Endothelial cell of umbilical vein (primary cell): ENCODE measurements at regions not wholly inside any gene's neighbourhood (a gene's known extent, or its start where the extent isn't known, plus 50 kb on each side); places are given as distances from the start of the nearest gene placed in this dataset.

Experiments
- BruUV-seq: library from RNA; stranded (reverse); fragments of 400-500 nt; replicated peaks from 2 replicates; lab custom pipeline; 2021; lab: Mats Ljungman, UMichigan
- CTCF ChIA-PET: fragments of 300-600, 350-600 bp; sonication (Branson Sonifier 250); formaldehyde crosslinking; loops from one replicate; lab custom pipeline; 2021; ENCODE audit warnings: antibody characterized with exemption, inconsistent platforms; lab: Charles Lee
- POLR2A ChIA-PET: fragments of 300-600, 350-600 bp; sonication (Branson Sonifier 250); formaldehyde crosslinking; loops from one replicate; lab custom pipeline; 2021; ENCODE audit warnings: antibody characterized with exemption, inconsistent platforms; lab: Charles Lee
- DNase-seq: peaks from one replicate; pipeline ENCODE4 v3.0.0-alpha.2; 2011; ENCODE audit warnings: low read depth, low spot score
- FAIRE-seq: peaks from 2 replicates; lab custom pipeline; 2011; peaks lifted over from hg19 to GRCh38; lab: Jason Lieb, UNC
- H2AFZ ChIP-seq: 2 replicates; pipeline ENCODE4 v1.6.0; 2012; ENCODE audit warnings: low read depth, low read length, control low read depth, inconsistent platforms
- H3K27ac ChIP-seq: 2 replicates; pipeline ENCODE4 v1.5.1; 2011; ENCODE audit warnings: low read depth, mild to moderate bottlenecking, control low read depth, low read length, moderate library complexity; ENCODE audit not compliant: insufficient read depth
- H3K27me3 ChIP-seq, 2 experiments: 2 replicates each; pipeline versions ENCODE4 v1.6.0 to v1.6.1; 2011; ENCODE audit warnings: low read length in 2 of 2, mixed read lengths in 1 of 2; ENCODE audit not compliant: control insufficient read depth in 2 of 2, insufficient read depth in 2 of 2
- H3K36me3 ChIP-seq, 2 experiments: 2 replicates in 1 of 2; 3 replicates in 1 of 2; pipeline ENCODE4 v1.5.1; 2011; ENCODE audit warnings: low read length in 2 of 2, mild to moderate bottlenecking in 1 of 2, moderate library complexity in 1 of 2; ENCODE audit not compliant: control insufficient read depth in 2 of 2, insufficient read depth in 2 of 2; ENCODE audit errors: extremely low read depth in 1 of 2
- H3K4me1 ChIP-seq: 3 replicates; pipeline ENCODE4 v1.5.1; 2011; ENCODE audit warnings: mild to moderate bottlenecking, low read length; ENCODE audit not compliant: control insufficient read depth, insufficient read depth; ENCODE audit errors: extremely low read depth
- H3K4me2 ChIP-seq: 2 replicates; pipeline ENCODE4 v1.6.1; 2011; ENCODE audit warnings: low read length, control low read depth, mixed read lengths; ENCODE audit not compliant: insufficient read depth
- H3K4me3 ChIP-seq, 3 experiments: fragments of 200-600 bp in 1 of 3; sonication (generic), shearing (Covaris generic) in 1 of 3; replicated peaks in 1 of 3; 2 replicates each; pipeline ENCODE4 v1.5.1; 2011 to 2016; ENCODE audit warnings: control low read depth in 3 of 3, low read length in 3 of 3, mild to moderate bottlenecking in 2 of 3, inconsistent platforms in 1 of 3, low read depth in 1 of 3, moderate library complexity in 1 of 3; ENCODE audit not compliant: insufficient read depth in 1 of 3
- H3K79me2 ChIP-seq: 2 replicates; pipeline ENCODE4 v1.6.0; 2012; ENCODE audit warnings: low read length, inconsistent platforms; ENCODE audit not compliant: control insufficient read depth, insufficient read depth
- H3K9ac ChIP-seq: replicated peaks from 2 replicates; pipeline ENCODE3; 2011; ENCODE audit warnings: low read length, control low read depth; ENCODE audit not compliant: insufficient read depth; ENCODE audit errors: extremely low read depth
- H3K9me1 ChIP-seq: replicated peaks from 3 replicates; pipeline ENCODE4 v1.6.0; 2011; ENCODE audit warnings: mild to moderate bottlenecking, low read length; ENCODE audit not compliant: control insufficient read depth, insufficient read depth; ENCODE audit errors: extremely low read depth
- H3K9me3 ChIP-seq: replicated peaks from 2 replicates; pipeline ENCODE4 v1.5.1; 2012; ENCODE audit warnings: low read length, inconsistent platforms; ENCODE audit not compliant: control insufficient read depth, insufficient read depth
- H4K20me1 ChIP-seq: replicated peaks from 2 replicates; pipeline ENCODE3; 2011; ENCODE audit warnings: mild to moderate bottlenecking, low read length; ENCODE audit not compliant: control insufficient read depth, insufficient read depth; ENCODE audit errors: extremely low read depth
- CTCF ChIP-seq, 2 donors: IDR thresholded peaks; 1 replicate in 1 of 2; 2 replicates in 1 of 2; pipeline ENCODE4 v1.5.1; 2011; ENCODE audit warnings: low read length in 2 of 2, mild to moderate bottlenecking in 2 of 2, moderate library complexity in 2 of 2, control low read depth in 1 of 2, inconsistent platforms in 1 of 2, low read depth in 1 of 2; ENCODE audit not compliant: insufficient read depth in 1 of 2; ENCODE audit errors: extremely low read depth in 1 of 2
- EZH2 ChIP-seq: IDR thresholded peaks from 2 replicates; pipeline ENCODE4 v1.6.1; 2012; ENCODE audit warnings: borderline replicate concordance, low read depth, mild to moderate bottlenecking, moderate library complexity, low read length, inconsistent platforms; ENCODE audit not compliant: severe bottlenecking
- FOS ChIP-seq: IDR thresholded peaks from 2 replicates; pipeline ENCODE4 v1.6.1; 2011; ENCODE audit warnings: mild to moderate bottlenecking, low read length, moderate library complexity, borderline replicate concordance; ENCODE audit not compliant: insufficient read depth
- GATA2 ChIP-seq: IDR thresholded peaks from 2 replicates; pipeline ENCODE4 v1.7.0; 2011; ENCODE audit warnings: low read depth, mild to moderate bottlenecking, moderate library complexity, mixed read lengths, low read length; ENCODE audit not compliant: insufficient read length, insufficient read depth
- JUN ChIP-seq: IDR thresholded peaks from 2 replicates; pipeline ENCODE4 v1.6.1; 2011; ENCODE audit warnings: borderline replicate concordance, low read depth; ENCODE audit not compliant: insufficient read length, insufficient read depth
- MAX ChIP-seq: IDR thresholded peaks from 2 replicates; pipeline ENCODE4 v1.6.1; 2011; ENCODE audit not compliant: insufficient read depth, insufficient read length
- MYC ChIP-seq: IDR thresholded peaks from one replicate; pipeline ENCODE4 v1.6.1; 2011; ENCODE audit warnings: mild to moderate bottlenecking, low read depth, low read length
- POLR2A ChIP-seq: IDR thresholded peaks from 2 replicates; pipeline ENCODE4 v1.6.1; 2012; ENCODE audit warnings: low read depth, mild to moderate bottlenecking, control low read depth, low read length
- POLR2AphosphoS5 ChIP-seq: IDR thresholded peaks from 2 replicates; pipeline ENCODE4 v1.6.1; 2012; ENCODE audit warnings: low read depth, mild to moderate bottlenecking, control low read depth, low read length, moderate library complexity; ENCODE audit not compliant: insufficient read depth
- dilution Hi-C: fragments of 300-500 bp; cut with MboI; formaldehyde crosslinking; loops from one replicate; pipeline ENCODE4 v1.15.0; 2019; ENCODE audit warnings: low sequenced_read_pairs; ENCODE audit not compliant: extremely low pct_ligation_motif_present
- intact Hi-C: fragments of 100-400 bp; cut with micrococcal nuclease; formaldehyde crosslinking; loops from one replicate; pipeline ENCODE4 v1.10.0; 2022

- H3K79me2 ChIP-seq = no peaks in the 10 kb centered on the region
- DNase-seq (no peak), FAIRE-seq (no peak)
- no peaks in the 10 kb centered on the region for H3K36me3 ChIP-seq
- no peaks in the 10 kb centered on the region for H3K9me3 ChIP-seq
- CTCF ChIA-PET = no interaction called here
- H3K9ac ChIP-seq = no peak overlapping the region
- dilution Hi-C loops = no loop called here
- H2AFZ ChIP-seq = no peak overlapping the region
- no peaks in the 10 kb centered on the region for H4K20me1 ChIP-seq
- H3K9me1 ChIP-seq = peaks cover 2% of the 10 kb centered on the region
- TF ChIP-seq MYC (no peak), FOS (no peak), JUN (no peak), EZH2 (no peak), GATA2 (no peak), MAX (no peak), POLR2A (no peak), CTCF (IDR thresholded peaks at IDR 0.05; ENCODE audit: extremely low read depth in 1 of 2, insufficient read depth in 1 of 2, low read depth in 1 of 2, low read length in 2 of 2) (no peak), POLR2AphosphoS5 (no peak)
- no peaks in the 10 kb centered on the region for H3K4me1 ChIP-seq
- no TSS peak for BruUV-seq
- no peak overlapping the region for H3K4me2 ChIP-seq
- intact Hi-C loops = no loop called here
- no peaks in the 10 kb centered on the region for H3K27me3 ChIP-seq
- H3K4me3 ChIP-seq = no peak overlapping the region
- POLR2A ChIA-PET = no interaction called here
- no peak overlapping the region for H3K27ac ChIP-seq
Measured at GRCh38 chr1:79955966-79956365, 949.4 kb upstream of the ADGRL4 start.
